ENCODE measurements at regions not wholly inside any gene's neighbourhood (a gene's known extent, or its start where the extent isn't known, plus 50 kb on each side); places are given as distances from the start of the nearest gene placed in this dataset.
A peak's percentile ranks its signal among the peaks of the same experiment; 100 is the strongest.

DNA sequence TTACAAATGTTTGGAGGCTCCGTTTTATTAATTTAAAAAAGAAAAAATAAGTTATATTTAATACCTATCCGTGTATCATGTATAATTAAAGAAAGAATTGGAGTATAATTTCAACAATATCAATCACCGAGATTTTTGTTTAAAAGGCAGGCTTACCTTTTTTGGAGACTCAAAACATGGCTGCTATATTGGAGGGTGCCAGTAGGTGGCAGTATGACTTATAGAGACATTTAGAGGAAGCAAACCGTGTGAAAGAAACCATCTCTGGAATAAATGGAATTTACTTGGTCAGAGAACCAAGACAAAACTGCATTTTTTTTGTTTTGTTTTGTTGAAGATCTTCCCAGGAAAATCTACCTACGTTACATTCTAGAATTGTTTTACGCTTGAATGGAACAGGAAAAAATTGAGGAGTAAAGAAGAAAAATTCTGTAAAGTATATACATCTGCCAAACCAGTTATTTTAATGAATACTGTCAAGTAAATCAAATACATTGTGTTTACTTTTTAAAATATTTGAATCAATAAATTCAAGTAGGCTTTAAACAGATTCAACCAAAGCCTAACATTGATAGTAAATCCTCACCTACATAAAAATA, 802.6 kb upstream of the ALCAM start:
- TF ChIP-seq, protein P1, sequence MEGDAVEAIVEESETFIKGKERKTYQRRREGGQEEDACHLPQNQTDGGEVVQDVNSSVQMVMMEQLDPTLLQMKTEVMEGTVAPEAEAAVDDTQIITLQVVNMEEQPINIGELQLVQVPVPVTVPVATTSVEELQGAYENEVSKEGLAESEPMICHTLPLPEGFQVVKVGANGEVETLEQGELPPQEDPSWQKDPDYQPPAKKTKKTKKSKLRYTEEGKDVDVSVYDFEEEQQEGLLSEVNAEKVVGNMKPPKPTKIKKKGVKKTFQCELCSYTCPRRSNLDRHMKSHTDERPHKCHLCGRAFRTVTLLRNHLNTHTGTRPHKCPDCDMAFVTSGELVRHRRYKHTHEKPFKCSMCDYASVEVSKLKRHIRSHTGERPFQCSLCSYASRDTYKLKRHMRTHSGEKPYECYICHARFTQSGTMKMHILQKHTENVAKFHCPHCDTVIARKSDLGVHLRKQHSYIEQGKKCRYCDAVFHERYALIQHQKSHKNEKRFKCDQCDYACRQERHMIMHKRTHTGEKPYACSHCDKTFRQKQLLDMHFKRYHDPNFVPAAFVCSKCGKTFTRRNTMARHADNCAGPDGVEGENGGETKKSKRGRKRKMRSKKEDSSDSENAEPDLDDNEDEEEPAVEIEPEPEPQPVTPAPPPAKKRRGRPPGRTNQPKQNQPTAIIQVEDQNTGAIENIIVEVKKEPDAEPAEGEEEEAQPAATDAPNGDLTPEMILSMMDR (IDR thresholded peaks at IDR 0.05): peak; percentile 11 to 46 (median 26)
- TF ChIP-seq POLR2A (IDR thresholded peaks at IDR 0.05): no peak
